K562 (cell line): ENCODE measurements at regions not wholly inside any gene's neighbourhood (a gene's known extent, or its start where the extent isn't known, plus 50 kb on each side); places are given as distances from the start of the nearest gene placed in this dataset.

Experiments used
- JUN ChIP-seq, 2 experiments: sonication (generic) in 1 of 2; formaldehyde crosslinking in 1 of 2; IDR thresholded peaks; 2 replicates each; pipeline versions ENCODE4 v1.6.1 to v1.8.0; 2012 to 2022; ENCODE audit warnings: borderline replicate concordance in 2 of 2, mild to moderate bottlenecking in 2 of 2, improper control_type of control experiment in 1 of 2, low read depth in 1 of 2, low read length in 1 of 2, missing genetic modification reagents in 1 of 2
- MTA3 ChIP-seq: fragments of 450-650 bp; formaldehyde crosslinking; IDR thresholded peaks from 2 replicates; pipeline ENCODE4 v1.6.1; 2017; ENCODE audit warnings: mild to moderate bottlenecking, borderline replicate concordance
- PHF8 ChIP-seq: fragments of 200-600 bp; sonication (generic); IDR thresholded peaks from 2 replicates; pipeline ENCODE4 v1.6.1; 2012; ENCODE audit warnings: mixed run types, mild to moderate bottlenecking, inconsistent platforms, low read length, moderate library complexity, borderline replicate concordance
- RBFOX2 ChIP-seq: fragments of 200-400 bp; formaldehyde crosslinking; IDR thresholded peaks from 2 replicates; pipeline ENCODE4 v1.6.1; 2017; ENCODE audit warnings: low read depth, mild to moderate bottlenecking, low read length, moderate library complexity
- SFPQ ChIP-seq: fragments of 200-400 bp; formaldehyde crosslinking; IDR thresholded peaks from 2 replicates; pipeline ENCODE4 v1.6.1; 2017; ENCODE audit warnings: mild to moderate bottlenecking, low read depth, low read length, moderate library complexity
- ZBTB34 ChIP-seq: fragments of 250-450 bp; sonication (Bioruptor Pico); IDR thresholded peaks from 2 replicates; pipeline ENCODE4 v1.8.0; 2021; ENCODE audit warnings: mild to moderate bottlenecking, moderate library complexity
- ZNF224 ChIP-seq: sonication (generic); formaldehyde crosslinking; IDR thresholded peaks from 2 replicates; pipeline ENCODE4 v1.8.0; 2022; ENCODE audit warnings: mild to moderate bottlenecking, missing genetic modification reagents
- TF ChIP-seq, protein P1 (sequence below): sonication (generic); formaldehyde crosslinking; IDR thresholded peaks from 2 replicates; pipeline ENCODE4 v1.8.0; 2023; ENCODE audit warnings: mild to moderate bottlenecking, missing genetic modification reagents

DNA sequence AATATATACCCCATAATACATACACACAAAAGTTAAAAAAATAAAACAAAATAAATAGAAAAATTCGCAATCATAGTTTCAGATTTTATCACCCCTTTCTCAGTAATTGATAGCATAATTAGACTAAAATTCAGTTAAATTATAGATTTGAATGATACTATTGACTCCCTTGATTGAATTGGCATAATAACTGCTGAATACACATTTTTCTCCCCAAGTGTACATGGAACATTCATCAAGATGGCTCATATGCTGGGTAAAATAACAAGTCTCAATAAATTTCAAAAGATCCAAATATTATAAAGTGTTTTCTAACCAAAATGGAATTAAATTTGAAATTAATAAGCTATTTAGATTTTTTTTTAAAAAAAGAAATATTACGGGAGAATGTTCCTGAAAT, 616.1 kb downstream of the MAFB start (continued):
- no peak for TF ChIP-seq SFPQ
- no peak for TF ChIP-seq PHF8
- no peak for TF ChIP-seq ZNF224
- TF ChIP-seq, protein P1, sequence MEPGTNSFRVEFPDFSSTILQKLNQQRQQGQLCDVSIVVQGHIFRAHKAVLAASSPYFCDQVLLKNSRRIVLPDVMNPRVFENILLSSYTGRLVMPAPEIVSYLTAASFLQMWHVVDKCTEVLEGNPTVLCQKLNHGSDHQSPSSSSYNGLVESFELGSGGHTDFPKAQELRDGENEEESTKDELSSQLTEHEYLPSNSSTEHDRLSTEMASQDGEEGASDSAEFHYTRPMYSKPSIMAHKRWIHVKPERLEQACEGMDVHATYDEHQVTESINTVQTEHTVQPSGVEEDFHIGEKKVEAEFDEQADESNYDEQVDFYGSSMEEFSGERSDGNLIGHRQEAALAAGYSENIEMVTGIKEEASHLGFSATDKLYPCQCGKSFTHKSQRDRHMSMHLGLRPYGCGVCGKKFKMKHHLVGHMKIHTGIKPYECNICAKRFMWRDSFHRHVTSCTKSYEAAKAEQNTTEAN: no peak
- no peak for TF ChIP-seq JUN (IDR thresholded peaks at IDR 0.05; ENCODE audit: borderline replicate concordance, low read depth, low read length)
- TF ChIP-seq JUN (CRISPR knock-in tag; IDR thresholded peaks at IDR 0.05; ENCODE audit: borderline replicate concordance): no peak
- TF ChIP-seq RBFOX2: no peak
- TF ChIP-seq MTA3: no peak
- no peak for TF ChIP-seq ZBTB34 (CRISPR knock-in tag)
